Fibroblast of skin of right quadriceps (primary cell): ENCODE measurements at regions not wholly inside any gene's neighbourhood (a gene's known extent, or its start where the extent isn't known, plus 50 kb on each side); places are given as distances from the start of the nearest gene placed in this dataset.
"Not testable (repeated sequence)": the region's sequence is repeated elsewhere in the genome, so short reads cannot be mapped to it uniquely, and the experiment has no call there.

Experiments
- DNase-seq: peaks from one replicate; pipeline ENCODE4 v3.0.0-alpha.2; 2013

GRCh38 chr6:85803721-85804120 lies 161.0 kb upstream of the SYNCRIP start:
- DNase-seq: no peak

DNA sequence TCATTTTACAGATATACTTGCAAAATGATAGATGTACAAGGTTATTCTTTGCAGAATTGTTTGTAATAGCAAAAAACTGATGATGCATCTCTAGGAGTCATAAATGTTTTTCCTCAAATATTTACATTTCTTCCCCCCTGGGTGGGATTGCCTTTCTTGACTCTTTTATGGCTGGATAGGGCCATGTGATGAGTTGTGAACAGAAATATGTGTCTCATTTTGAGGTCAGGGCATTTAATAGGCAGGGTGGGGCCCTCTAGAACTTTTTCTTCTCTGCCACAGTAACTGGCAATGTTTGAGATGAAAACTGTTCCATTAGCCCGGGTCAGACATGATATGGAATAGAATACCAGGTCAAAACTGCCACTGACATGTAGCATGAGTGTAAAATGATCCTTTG lies 159.5 kb upstream of the SYNCRIP start:
- DNase-seq: no peak

DNA sequence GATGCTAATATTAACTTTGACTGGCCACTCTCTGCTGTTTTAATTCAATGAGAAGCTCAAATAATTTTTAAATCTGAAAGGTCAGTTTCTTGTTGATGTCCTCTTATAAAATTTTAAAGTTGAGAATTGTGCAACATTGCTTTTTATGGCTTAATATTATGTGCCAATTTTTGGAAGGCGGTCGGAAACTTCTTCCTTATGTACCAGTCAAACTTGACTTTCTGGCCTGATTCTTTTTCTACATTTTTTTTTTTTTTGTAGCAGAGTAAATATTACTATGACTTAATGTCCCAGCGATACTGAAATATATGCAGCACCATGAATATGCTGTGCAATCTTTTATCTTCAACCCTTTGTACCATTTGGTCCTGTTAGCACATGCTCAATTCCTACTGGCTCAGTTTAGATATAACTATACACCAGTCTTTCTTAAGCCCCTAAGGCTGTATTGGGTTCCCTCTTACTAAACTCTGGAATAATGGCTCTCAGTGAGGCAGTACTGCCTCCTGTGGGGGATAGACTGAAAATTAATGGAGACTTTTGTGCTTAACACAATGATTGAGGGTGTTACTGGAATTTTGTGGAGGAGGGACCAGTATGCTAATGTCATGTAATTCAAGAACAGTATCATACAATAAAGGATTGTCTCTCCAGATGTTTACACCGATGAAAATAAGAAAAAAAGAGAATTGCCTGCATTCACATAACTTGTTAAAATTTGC lies 156.4 kb upstream of the SYNCRIP start:
- no peak for DNase-seq

DNA sequence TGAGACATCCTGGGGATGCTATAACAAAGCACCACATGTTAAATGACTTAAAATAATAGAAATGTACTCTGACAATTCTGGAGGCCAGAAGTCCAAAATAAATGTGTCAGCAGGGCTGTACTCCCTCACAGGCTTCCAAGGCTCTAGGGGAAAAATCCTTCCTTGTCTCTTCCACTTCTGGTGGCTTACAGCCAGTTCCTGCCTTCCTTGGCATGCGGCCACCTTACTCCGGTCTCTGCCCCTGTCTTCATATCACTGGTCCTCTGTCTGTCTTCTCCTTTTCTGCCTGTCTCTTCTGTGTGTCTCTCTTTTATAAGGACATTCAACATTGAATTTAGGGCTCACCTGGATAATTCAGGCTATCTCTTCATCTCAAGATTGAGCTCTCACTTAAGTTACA lies 155.3 kb upstream of the SYNCRIP start:
- no peak for DNase-seq

GRCh38 chr6:85795945-85796344 lies 153.3 kb upstream of the SYNCRIP start:
- no peak for DNase-seq

DNA sequence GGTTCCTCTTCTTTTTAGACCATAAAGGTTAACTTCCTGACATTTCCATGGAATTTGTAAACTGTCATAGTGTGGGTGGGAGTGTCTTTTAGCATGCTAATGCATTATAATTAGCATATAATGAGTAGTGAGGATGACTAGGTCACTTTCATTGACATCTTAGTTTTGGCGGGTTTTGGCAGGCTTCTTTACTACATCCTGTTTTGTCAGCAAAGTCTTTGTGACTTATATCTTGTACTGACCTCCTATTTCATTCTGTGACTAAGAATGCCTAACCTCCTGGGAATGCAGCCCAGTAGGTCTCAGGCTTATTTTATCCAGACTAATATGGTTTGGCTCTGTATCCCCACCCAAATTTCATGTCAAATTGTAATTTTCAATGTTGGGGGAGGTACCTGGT lies 149.6 kb upstream of the SYNCRIP start:
- DNase-seq: no peak

DNA sequence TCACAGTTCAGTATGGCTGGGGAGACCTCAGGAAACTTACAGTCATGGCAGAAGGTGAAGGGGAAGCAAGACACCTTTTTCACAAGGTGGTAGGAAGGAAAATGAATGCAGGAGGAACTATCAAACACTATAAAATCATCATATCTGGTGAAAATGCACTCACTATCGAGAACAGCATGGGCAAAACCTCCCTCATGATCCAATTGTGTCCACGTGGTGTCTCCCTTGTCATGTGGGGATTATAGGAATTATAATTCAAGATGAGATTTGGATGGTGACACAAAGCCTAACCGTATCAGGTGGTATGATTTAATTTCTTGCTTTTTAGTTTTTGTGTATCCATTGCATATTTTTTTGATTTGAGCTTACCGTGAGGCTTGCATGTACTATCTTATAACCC lies 133.2 kb upstream of the SYNCRIP start:
- no peak for DNase-seq

DNA sequence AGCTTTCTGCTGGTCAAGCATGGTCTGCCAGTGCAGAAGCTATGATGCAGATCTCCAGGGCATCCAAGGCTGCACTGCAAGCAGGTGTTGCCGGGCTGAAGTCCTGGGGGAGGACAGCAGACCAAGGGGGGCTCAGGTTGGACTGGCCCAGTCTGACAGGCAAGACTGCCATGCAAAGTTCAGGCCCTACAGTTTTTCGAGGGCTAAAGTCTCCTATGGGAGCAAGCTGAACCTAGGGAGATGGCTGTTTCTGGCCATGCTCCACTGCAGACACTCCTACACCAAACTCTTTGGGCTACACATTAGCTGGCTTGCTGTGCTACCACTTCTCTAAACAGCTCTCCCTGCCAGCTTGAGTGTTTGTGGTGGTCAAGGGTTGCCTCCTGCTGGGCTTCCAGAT lies 130.0 kb upstream of the SYNCRIP start:
- no peak for DNase-seq

DNA sequence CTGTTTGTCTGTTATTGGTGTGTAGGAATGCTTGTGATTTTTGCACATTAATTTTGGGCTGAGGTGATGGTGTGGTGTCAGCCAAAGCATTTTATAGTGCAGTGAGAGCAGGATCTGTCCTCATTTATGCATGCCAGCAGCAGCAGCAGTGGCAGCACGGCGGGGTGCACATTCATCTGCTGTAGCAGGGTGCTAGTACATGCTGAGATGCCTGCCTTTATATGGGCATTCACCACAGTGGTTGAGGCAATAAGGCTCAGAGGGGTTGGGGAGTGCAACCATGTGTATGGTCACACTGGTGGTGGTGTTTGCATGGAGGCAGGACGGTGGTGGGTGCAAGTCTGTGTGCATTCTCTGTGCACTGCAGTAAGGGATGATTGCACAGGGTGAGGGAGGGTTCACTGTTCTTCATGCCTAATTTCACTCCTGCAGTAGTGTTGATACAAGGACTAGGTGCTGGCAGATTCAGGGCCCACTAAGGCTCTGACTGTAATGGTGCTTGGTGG lies 129.3 kb upstream of the SYNCRIP start:
- DNase-seq: no peak

GRCh38 chr6:85771455-85771854 lies 128.8 kb upstream of the SYNCRIP start:
- no peak for DNase-seq

GRCh38 chr6:85764844-85765243 lies 122.2 kb upstream of the SYNCRIP start:
- DNase-seq: no peak

DNA sequence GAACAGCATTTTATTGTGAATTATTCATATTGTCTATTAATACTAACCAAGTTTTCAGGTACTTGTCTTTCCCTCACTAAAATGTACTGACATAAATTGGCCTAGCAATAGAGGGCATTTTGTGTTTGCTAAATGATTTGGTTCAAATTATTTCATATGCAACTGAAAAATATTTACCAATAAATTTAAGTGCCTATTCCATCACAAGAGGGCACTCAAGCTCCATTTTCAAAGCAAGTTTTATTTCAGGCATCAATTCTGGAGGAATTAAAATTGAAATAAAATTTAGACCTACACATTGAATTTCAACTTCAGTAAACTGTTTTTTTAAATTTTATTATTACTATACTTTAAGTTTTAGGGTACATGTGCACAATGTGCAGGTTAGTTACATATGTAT lies 114.3 kb upstream of the SYNCRIP start:
- DNase-seq: peak; percentile 4

- no peak for DNase-seq
Observed at GRCh38 chr6:85754894-85755293, 112.2 kb upstream of the SYNCRIP start.

DNA sequence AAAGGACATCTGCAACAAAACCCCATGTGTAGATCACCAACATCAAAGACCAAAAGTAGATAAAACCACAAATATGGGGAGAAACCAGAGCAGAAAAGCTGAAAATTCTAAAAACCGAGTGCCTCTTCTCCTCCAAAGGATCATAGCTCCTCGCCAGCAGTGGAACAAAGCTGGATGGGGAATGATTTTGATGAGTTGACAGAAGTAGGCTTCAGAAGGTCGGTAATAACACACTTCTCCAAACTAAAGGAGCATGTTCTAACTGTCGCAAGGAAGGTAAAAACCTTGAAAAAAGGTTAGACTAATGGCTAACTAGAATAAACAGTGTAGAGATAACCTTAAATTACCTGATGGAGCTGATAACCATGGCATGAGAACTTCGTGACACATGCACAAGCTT lies 109.9 kb upstream of the SYNCRIP start:
- no peak for DNase-seq

DNA sequence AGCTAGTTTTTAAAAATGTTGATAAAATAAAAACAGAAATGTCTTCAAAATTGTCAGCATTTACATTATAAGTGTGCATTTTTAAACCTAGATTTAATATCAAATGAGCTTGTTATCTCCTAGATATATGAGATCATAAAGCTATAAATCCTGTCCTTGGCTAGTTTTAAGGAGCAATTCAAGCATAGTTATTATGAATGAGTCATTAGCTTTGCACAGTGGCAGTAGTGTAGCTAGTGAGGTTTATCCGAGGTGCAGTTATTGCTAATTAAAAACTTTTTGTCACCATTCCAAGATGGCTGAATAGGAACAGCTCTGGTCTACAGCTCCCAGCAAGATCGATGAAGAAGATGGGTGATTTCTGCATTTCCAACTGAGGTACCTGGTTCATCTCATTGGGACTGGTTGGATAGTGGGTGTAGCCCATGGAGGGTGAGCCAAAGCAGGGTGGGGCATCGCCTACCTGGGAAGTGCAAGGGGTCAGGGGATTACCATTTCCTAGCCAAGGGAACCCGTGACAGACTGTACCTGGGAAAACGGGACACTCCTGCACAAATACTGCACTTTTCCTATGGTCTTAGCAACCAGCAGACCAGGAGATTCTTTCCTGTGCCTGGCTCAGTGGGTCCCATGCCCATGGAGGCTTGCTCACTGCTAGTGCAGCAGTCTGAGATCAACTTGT lies 108.8 kb upstream of the SYNCRIP start:
- DNase-seq: no peak

- DNase-seq: not testable (repeated sequence)
Observed at GRCh38 chr6:85750146-85750545, 107.5 kb upstream of the SYNCRIP start.

DNA sequence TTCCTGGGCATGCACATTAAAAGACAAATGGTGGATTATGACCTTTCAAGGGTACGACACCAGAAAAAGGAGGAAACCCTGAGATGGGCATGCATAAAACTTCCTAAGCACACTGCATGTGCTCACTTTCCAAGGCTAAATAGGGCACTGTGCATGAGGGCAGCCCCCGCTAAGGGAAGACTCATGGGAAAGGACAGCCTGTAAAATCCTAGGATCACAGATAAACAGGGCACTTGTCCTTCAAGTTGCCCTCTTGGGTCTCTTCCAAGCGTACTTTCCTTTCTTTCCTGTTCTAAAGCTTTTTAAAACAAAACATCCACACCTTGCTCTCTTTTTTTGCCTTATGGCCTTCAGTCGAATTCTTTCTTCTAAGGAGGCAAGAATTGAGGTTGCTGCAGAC lies 106.5 kb upstream of the SYNCRIP start:
- DNase-seq: no peak

DNA sequence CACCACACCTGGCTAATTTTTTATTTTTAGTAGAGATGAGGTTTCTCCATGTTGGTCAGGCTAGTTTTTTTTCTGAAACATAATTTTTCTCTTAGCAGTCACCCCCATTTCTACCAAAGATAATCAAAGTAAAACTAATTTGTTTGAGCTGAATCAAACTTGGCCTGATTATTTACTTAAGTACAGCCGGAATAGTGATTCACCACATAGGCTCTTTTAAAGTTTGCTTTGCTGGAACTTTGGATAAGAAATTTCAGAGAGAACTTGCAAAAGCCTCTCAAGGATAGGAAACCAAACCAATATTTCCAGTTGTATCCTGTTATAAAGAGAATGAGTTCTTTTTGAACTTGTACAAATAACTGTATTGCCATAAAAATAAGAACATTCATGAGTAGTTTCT lies 105.0 kb upstream of the SYNCRIP start:
- no peak for DNase-seq

GRCh38 chr6:85747093-85747492 lies 104.4 kb upstream of the SYNCRIP start:
- DNase-seq: no peak

- DNase-seq: no peak
Observed at GRCh38 chr6:85744433-85744970, 101.8 kb upstream of the SYNCRIP start.

- DNase-seq: no peak
Observed at GRCh38 chr6:85726206-85726605, 83.5 kb upstream of the SYNCRIP start.

GRCh38 chr6:85715797-85716196 lies 73.1 kb upstream of the SYNCRIP start:
- no peak for DNase-seq

DNA sequence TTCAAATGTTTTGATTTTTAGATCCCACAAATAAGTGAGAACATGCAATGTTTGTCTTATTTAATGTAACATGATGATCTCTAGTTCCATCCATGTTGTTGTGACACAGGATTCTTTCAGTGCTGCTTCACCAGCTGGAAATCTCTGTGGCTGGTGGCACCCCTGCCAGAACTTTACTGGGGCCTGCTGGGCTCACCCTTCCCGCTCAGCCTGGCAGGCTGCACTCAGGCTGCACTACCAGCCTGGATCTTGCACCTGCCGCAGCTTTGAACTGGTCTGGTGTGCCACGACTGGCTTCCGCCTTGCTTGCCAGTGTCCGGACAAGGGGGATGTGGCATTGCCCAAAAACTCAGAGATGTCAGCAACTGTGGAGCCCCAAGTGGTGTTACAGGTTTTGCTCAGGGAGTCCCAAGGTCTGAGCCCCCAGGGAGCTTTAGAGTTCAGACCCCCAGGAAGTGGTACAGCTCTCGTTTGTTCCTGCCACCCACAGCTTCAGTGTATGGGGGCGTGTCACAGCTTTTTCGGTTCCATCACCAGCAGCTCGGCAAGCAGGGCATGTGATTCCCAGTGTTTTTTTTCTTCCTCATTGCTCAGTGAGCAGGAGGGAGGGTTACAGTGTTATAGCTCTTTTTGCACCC lies 72.3 kb upstream of the SYNCRIP start:
- no peak for DNase-seq

GRCh38 chr6:85712346-85712745 lies 69.7 kb upstream of the SYNCRIP start:
- DNase-seq: no peak
